Epithelial cell of esophagus (primary cell): ENCODE measurements at regions not wholly inside any gene's neighbourhood (a gene's known extent, or its start where the extent isn't known, plus 50 kb on each side); places are given as distances from the start of the nearest gene placed in this dataset.

Experiments
- DNase-seq: peaks from one replicate; pipeline ENCODE4 v3.0.0; 2010; ENCODE audit warnings: low read depth
- H3K4me3 ChIP-seq: 2 replicates; pipeline ENCODE4 v1.5.1; 2011; ENCODE audit warnings: mild to moderate bottlenecking, low read length, control low read depth
- CTCF ChIP-seq: IDR thresholded peaks from 2 replicates; pipeline ENCODE4 v1.5.1; 2011; ENCODE audit warnings: low read depth, mild to moderate bottlenecking, low read length, control low read depth, inconsistent platforms; ENCODE audit not compliant: insufficient read depth; ENCODE audit errors: missing control alignments

- no peak overlapping the region for H3K4me3 ChIP-seq
- DNase-seq: no peak
- TF ChIP-seq CTCF: no peak
These were observed 569.5 kb downstream of the UTRN start for GRCh38 chr6:144854654-144855053.

- H3K4me3 ChIP-seq: no peak overlapping the region
- no peak for DNase-seq
- no peak for TF ChIP-seq CTCF
These were observed 570.2 kb downstream of the UTRN start for GRCh38 chr6:144855375-144855774.

- DNase-seq: no peak
- TF ChIP-seq CTCF: no peak
These were observed 570.8 kb downstream of the UTRN start for GRCh38 chr6:144855812-144856531.

GRCh38 chr6:144856622-144857021, 571.5 kb downstream of the UTRN start:
- H3K4me3 ChIP-seq: no peak overlapping the region
- no peak for TF ChIP-seq CTCF
- no peak for DNase-seq

More at GRCh38 chr6:144855812-144856531, 570.8 kb downstream of the UTRN start:
- no peak overlapping the region for H3K4me3 ChIP-seq

GRCh38 chr6:144857086-144857485, 572.0 kb downstream of the UTRN start:
- no peak for DNase-seq
- no peak for TF ChIP-seq CTCF
- H3K4me3 ChIP-seq: no peak overlapping the region

- no peak for DNase-seq
- TF ChIP-seq CTCF: no peak
- no peak overlapping the region for H3K4me3 ChIP-seq
These were observed 577.6 kb downstream of the UTRN start for GRCh38 chr6:144862769-144863168.

- H3K4me3 ChIP-seq: no peak overlapping the region
- DNase-seq: no peak
- TF ChIP-seq CTCF: no peak
These were observed 582.6 kb downstream of the UTRN start for GRCh38 chr6:144867761-144868160.
